Psoas muscle (tissue), 7 donors: ENCODE measurements at regions not wholly inside any gene's neighbourhood (a gene's known extent, or its start where the extent isn't known, plus 50 kb on each side); places are given as distances from the start of the nearest gene placed in this dataset.

Source experiments
- ATAC-seq, 4 donors: fragments of 200-7000 bp; cut with Tn5 transposase; one replicate each; pipeline ENCODE4 v1.9.1; 2020; ENCODE audit warnings: moderate library complexity in 3 of 4, mild to moderate bottlenecking in 2 of 4
- DNase-seq, 2 donors: peaks; one replicate each; pipeline ENCODE4 v3.0.0-alpha.2; 2020
- H3K27ac ChIP-seq: fragments of 200-600 bp; one replicate; pipeline ENCODE4 v1.8.0; 2022
- H3K27me3 ChIP-seq, 3 donors: fragments of 200-600 bp in 1 of 3; one replicate each; pipeline versions ENCODE4 v1.6.1 to v1.8.0; 2013 to 2022; ENCODE audit warnings: low read length in 2 of 3, mild to moderate bottlenecking in 2 of 3, moderate library complexity in 1 of 3; ENCODE audit not compliant: insufficient read depth in 3 of 3
- H3K36me3 ChIP-seq, 2 donors: fragments of 200-600 bp in 1 of 2; one replicate each; pipeline versions ENCODE4 v1.6.1 to v1.8.0; 2013 to 2022; ENCODE audit warnings: low read depth in 1 of 2, mild to moderate bottlenecking in 1 of 2, moderate library complexity in 1 of 2; ENCODE audit not compliant: insufficient read depth in 1 of 2
- H3K4me1 ChIP-seq: fragments of 200-600 bp; one replicate; pipeline ENCODE4 v1.8.0; 2022
- H3K4me3 ChIP-seq: fragments of 200-600 bp; one replicate; pipeline ENCODE4 v1.8.0; 2022; ENCODE audit warnings: mild to moderate bottlenecking
- H3K9me3 ChIP-seq: fragments of 200-600 bp; one replicate; pipeline ENCODE4 v1.8.0; 2022
- CTCF ChIP-seq: fragments of 200-600 bp; IDR thresholded peaks from one replicate; pipeline ENCODE4 v1.8.0; 2022; ENCODE audit warnings: antibody characterized with exemption
- WGBS, 3 donors: extraction: QIAGEN DNeasy Blood & Tissue Kit; methylation state at CpG; one replicate each; pipeline versions ENCODE4 v1.1.6 to v1.1.7; 2013; 5-methylcytosine and 5-hydroxymethylcytosine counted together
- intact Hi-C, 2 donors: fragments of 100-400 bp; cut with DNase I; formaldehyde crosslinking; loops; one replicate each; pipeline versions ENCODE4 v1.11.0 to v1.14.2; 2022
- donor health status: healthy with polysubstance abuse.
- donor health status: DM: no; HTN: no; CAD: no; lungs with moderate emphysema.
- donor health status: Bipolar disorder and iron deficiency.
- donor health status: healthy.
- donor health status: DM: yes; HTN: yes; CAD: no.
- donor health status: DM: no; HTN: no; CAD: no.
- donor health status: DM: yes; HTN: yes; CAD: no.

DNA sequence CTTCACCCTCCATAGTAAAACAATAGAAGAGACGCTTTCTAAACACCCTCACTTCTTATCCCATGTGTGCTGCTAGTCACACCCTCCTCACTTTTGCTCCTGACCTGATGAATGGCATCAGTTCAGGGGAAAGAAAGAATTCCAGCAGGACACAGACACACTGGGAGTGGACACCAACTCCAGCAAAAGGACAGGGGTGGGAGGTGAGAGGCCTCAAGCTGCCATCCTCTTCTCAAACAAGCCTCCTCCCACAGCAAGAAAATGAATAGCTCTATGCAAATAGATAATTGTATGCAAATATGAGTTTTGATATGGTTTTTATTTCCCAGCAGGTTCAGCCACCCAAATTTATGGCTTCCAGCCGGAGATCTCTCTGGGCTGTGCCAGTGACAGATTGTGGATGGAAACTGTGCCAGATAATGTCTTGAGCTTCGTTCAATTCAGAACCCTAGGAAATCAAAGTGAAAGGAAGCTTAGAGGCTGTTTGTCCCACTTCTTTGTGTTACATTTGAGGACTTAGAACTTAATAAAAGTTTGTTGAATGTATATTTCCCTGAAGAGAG lies 209.3 kb upstream of the PPP2R3A start:
- ATAC-seq (no peak), DNase-seq (no peak)
- Histone ChIP-seq H3K4me1 (no peaks in the 10 kb centered on the region), H3K9me3 (no peaks in the 10 kb centered on the region), H3K27me3 (no peaks in the 10 kb centered on the region), H3K4me3 (no peak overlapping the region), H3K36me3 (no peaks in the 10 kb centered on the region), H3K27ac (no peak overlapping the region)
- intact Hi-C loops, result no loop called here
- no peak for TF ChIP-seq CTCF
- 34 to 44% (median 39%) methylated on average over 3 of the region's 3 CpGs for WGBS, 3 donors

- H3K27me3 ChIP-seq, result no peaks in the 10 kb centered on the region
- H3K9me3 ChIP-seq, result no peaks in the 10 kb centered on the region
- intact Hi-C loops, result no loop called here
- no peak overlapping the region for H3K4me3 ChIP-seq
- no peak overlapping the region for H3K27ac ChIP-seq
- DNase-seq (no peak), ATAC-seq (no peak)
- no peak for TF ChIP-seq CTCF
- WGBS, 3 donors, result 92 to 97% (median 95%) methylated on average over 4 of the region's 4 CpGs
- no peaks in the 10 kb centered on the region for H3K4me1 ChIP-seq
- no peaks in the 10 kb centered on the region for H3K36me3 ChIP-seq
Observed at GRCh38 chr3:135757421-135757820, 208.1 kb upstream of the PPP2R3A start.

DNA sequence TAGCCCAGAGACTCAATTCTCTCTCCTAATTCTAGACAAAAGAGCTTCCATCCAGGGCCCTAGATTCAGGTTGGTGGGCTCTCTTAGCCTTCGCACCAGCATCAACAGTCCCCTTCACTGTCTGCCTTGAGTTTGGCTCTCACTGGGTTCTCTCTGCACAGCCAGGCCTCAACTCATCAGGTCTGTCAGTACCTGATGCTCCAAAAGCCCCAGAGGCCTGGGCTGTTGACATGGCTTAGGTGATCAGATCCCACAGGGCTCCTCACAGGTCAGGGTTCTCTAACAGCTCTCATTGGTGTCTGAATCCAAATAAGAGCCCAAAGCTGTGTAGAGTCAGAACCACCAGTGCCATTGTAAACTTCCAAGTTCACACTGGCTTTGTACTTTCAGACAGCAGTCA lies 206.6 kb upstream of the PPP2R3A start:
- H3K9me3 ChIP-seq, result no peaks in the 10 kb centered on the region
- no peak for TF ChIP-seq CTCF
- intact Hi-C loops, result loop anchor here in 1 of 2 donors (2.0 kb wide), 1 partner anchor 26 kb away; no protein-coding TSS in a partner anchor
- no peak overlapping the region for H3K27ac ChIP-seq
- no peak overlapping the region for H3K4me3 ChIP-seq
- ATAC-seq (no peak), DNase-seq (no peak)
- no peaks in the 10 kb centered on the region for H3K4me1 ChIP-seq
- 89 to 100% (median 94%) methylated on average over 1 of the region's 1 CpG for WGBS, 3 donors
- H3K27me3 ChIP-seq, result no peaks in the 10 kb centered on the region
- no peaks in the 10 kb centered on the region for H3K36me3 ChIP-seq

- 88 to 95% (median 88%) methylated on average over 3 of the region's 3 CpGs for WGBS, 3 donors
- no peak overlapping the region for H3K27ac ChIP-seq
- no peaks in the 10 kb centered on the region for H3K4me1 ChIP-seq
- DNase-seq (no peak), ATAC-seq (no peak)
- no peaks in the 10 kb centered on the region for H3K27me3 ChIP-seq
- no peak for TF ChIP-seq CTCF
- H3K9me3 ChIP-seq, result no peaks in the 10 kb centered on the region
- no peak overlapping the region for H3K4me3 ChIP-seq
- H3K36me3 ChIP-seq, result no peaks in the 10 kb centered on the region
- intact Hi-C loops, result loop anchor here in 1 of 2 donors (2.0 kb wide), 1 partner anchor 27 kb away; no protein-coding TSS in a partner anchor
Observed at GRCh38 chr3:135759651-135760050, 205.9 kb upstream of the PPP2R3A start.

DNA sequence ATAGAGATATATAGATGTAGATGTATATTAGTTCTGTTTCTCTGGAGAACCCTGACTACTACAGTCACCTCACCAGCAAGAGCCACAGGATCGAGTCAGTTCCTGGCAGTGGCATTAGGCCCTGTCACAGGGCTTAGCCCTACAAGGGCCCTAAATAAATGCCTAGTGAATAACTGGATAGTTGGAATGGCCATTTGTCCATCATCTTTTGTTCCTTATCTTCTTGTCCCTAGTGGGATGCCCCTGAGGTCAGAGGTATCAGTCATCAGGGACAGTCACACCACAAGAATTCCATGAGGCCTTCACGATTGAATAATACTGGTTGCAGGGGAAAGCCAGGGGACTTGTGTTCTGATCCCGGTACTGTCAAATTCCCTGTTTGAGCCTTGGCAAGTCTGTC lies 204.9 kb upstream of the PPP2R3A start:
- Histone ChIP-seq H3K27ac (no peak overlapping the region), H3K4me3 (no peak overlapping the region), H3K4me1 (no peaks in the 10 kb centered on the region), H3K36me3 (no peaks in the 10 kb centered on the region), H3K27me3 (no peaks in the 10 kb centered on the region), H3K9me3 (no peaks in the 10 kb centered on the region)
- WGBS, 3 donors, result 73 to 75% (median 74%) methylated on average over 3 of the region's 3 CpGs
- TF ChIP-seq CTCF, result no peak
- intact Hi-C loops, result no loop called here
- no peak for DNase-seq
- ATAC-seq, result no peak
